COLO668 (cell line): ENCODE measurements at regions not wholly inside any gene's neighbourhood (a gene's known extent, or its start where the extent isn't known, plus 50 kb on each side); places are given as distances from the start of the nearest gene placed in this dataset.

Experiments
- DNase-seq: peaks from one replicate; lab custom pipeline; 2025; ENCODE audit not compliant: unreplicated experiment; lab: John Stamatoyannopoulos, UW

- DNase-seq: no peak
Measured at GRCh38 chr2:62566847-62567246, 60.9 kb upstream of the TMEM17 start.

- no peak for DNase-seq
Measured at GRCh38 chr2:62565309-62565908, 59.4 kb upstream of the TMEM17 start.

DNA sequence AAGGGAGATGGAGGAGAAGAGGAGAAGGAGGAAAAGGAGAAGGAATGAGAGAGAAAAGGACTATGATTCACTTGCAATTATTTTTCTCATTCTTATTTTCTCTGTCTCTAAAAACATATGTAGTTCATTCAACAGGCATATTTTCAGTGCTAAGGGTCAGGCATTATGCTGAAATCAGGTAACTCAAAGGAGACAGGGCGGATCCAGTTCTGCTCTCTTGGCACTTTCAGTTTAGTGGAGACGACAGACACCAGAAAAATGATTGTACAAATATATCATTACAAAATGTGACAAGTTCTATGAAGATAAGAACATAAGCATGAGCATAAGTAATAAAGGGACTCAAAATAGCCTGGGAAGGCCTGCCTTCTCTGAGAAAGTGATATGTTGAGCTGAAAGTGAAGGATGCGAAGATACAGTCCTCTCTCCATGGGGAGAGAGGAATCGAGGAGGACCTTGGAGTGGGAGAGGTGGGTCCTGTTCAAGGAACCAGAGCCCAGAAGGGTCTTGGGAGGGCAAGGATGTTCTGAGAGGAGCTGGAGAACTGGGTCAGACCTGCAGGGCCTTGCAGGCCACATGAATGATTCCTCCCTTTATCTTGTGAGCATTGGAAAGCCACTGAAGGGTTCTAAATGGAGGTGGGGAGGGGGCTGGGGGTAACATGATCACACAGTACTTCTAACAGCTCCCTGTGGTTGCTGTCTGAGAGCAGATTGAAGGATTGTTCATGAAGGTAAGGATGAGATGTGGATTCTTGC lies 58.6 kb upstream of the TMEM17 start:
- no peak for DNase-seq

DNA sequence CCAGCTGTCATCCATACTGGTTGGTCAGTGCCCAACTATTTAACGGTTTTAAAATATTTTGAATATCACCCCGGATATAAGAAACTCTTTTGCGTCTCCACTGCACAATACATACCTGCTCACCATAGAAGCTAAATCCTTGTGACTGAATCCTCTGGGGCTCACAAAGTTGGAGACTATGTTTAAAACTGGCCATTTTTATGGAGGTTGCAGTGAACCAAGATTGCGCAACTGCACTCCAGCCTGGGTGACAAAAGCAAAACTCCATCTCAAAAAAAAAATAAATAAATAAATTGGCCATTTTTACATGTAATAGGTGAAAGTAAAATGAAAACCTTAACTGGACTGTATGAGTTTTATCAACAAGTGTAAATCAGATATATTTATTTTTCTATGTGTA lies 55.6 kb upstream of the TMEM17 start:
- DNase-seq: no peak

DNA sequence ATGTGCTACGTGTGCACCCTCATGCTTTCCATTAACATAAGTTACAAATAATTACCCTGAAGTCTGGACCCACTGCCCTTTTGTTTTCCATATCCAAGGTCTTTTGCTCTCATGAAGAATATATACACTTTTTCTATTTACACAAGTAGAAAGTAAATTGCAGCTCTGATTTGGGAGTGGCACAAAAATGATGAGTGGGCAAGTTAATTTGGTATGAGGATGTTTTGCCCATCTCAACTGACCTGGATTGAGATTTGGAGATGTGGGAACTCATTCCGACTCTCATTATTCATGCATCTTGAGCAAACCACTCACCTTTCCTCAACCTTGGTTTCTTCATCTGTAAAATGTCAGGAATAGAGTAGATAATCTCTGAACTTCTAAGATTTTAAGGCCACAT lies 53.6 kb upstream of the TMEM17 start:
- DNase-seq: no peak

GRCh38 chr2:62558743-62559142 lies 52.7 kb upstream of the TMEM17 start:
- DNase-seq: no peak

GRCh38 chr2:62556086-62556485 lies 50.1 kb upstream of the TMEM17 start:
- DNase-seq: no peak
